ENCODE measurements at regions not wholly inside any gene's neighbourhood (a gene's known extent, or its start where the extent isn't known, plus 50 kb on each side); places are given as distances from the start of the nearest gene placed in this dataset.

DNA sequence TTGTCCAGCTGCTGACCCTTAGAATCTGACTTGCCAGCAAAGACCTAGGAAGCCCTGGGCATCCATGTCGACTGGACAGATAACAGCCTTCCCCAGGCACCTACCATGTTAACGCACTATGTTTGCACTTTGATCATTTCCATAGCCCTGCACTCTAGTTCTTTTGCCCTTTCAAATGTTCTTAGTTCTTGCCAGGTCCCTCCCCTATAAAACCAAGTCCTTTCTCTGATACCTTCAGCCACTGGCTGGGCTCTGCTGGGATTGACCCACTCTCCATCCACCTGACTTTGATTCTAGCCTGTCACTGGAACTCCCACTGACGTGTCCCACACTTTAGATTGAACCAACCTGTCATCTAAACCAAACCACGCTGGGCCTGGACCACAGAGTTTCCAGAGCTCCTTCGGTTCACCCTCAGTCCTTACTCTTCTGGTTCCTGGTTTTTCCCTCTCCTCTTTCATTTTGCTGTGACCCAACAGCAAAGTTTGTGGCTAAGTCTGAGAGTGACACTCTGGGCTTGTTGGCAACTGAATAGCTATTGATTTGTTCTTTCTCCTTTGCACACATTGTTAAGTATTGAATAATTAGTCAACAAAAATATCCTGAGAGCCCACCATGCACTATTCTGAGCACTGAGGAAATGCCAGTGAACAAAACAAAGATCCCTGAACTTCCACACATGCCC is 51.8 kb upstream of the STK38L start:
- no peaks in the 10 kb centered on the region for H3K79me2 ChIP-seq (ENCODE audit: insufficient read depth, low read length)
- no peaks in the 10 kb centered on the region for H3K4me1 ChIP-seq (ENCODE audit: control insufficient read depth in 1 of 2, insufficient read depth in 2 of 2, low read length in 2 of 2)
- ChIA-PET POLR2A (no interaction called here), RAD21 (ENCODE audit: low non-redundant PET in 1 of 2, low total read pairs in 2 of 2, uncharacterized antibody in 2 of 2, unreplicated experiment in 2 of 2) (no interaction called here), CTCF (no interaction called here)
- no peak overlapping the region for H3K27ac ChIP-seq (ENCODE audit: low read depth, low read length)
- ATAC-seq = no peak
- H4K20me1 ChIP-seq (ENCODE audit: insufficient read depth) = no peaks in the 10 kb centered on the region
- TF ChIP-seq YY1 (IDR thresholded peaks at IDR 0.05; ENCODE audit: extremely low read depth, insufficient replicate concordance, low read depth, low read length) (no peak), ZNF274 (IDR thresholded peaks at IDR 0.05; ENCODE audit: low read depth, low read length) (no peak)
- no peaks in the 10 kb centered on the region for H3K27me3 ChIP-seq (ENCODE audit: insufficient read depth, low read length)
- intact Hi-C loops (cut with micrococcal nuclease) = no loop called here
- H3K4me3 ChIP-seq (replicated peaks in 1 of 2; ENCODE audit: low read depth in 1 of 2, low read length in 2 of 2) = no peak overlapping the region
- H3K36me3 ChIP-seq (ENCODE audit: control insufficient read depth in 1 of 2, insufficient read depth in 2 of 2, low read length in 2 of 2) = no peaks in the 10 kb centered on the region
- H3K4me2 ChIP-seq (ENCODE audit: low read length) = no peak overlapping the region
- BruUV-seq (replicated peaks) = no TSS peak
- H3K9me2 ChIP-seq (ENCODE audit: insufficient read depth) = no peaks in the 10 kb centered on the region
- DNase-seq (ENCODE audit: low read depth, low spot score) = no peak
- no peak overlapping the region for H2AFZ ChIP-seq (ENCODE audit: low read depth, low read length, poor library complexity, severe bottlenecking)
- no peaks in the 10 kb centered on the region for H3K9me3 ChIP-seq (ENCODE audit: control insufficient read depth in 1 of 2, insufficient read depth in 1 of 2, low read depth in 1 of 2, low read length in 2 of 2)
- no peak overlapping the region for H3K9ac ChIP-seq (ENCODE audit: low read length)

DNA sequence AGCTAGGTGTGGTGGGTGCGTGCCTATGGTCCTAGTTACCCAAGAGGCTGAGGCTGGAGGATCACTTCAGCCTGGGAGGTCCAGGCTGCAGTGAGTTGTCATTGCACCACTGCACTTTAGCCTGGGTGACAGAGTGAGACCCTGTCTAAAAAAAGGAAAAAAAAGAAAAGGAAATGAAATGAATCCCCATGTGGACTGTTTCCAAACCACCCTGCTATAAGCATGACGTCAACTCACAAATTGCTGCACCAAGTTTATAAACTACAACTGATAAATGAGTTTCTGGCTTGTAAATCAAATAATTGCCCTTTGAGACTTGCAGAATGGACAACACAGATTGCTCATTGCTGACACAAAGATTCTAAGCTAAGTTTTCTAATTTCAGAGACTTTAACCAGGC is 51.0 kb upstream of the STK38L start:
- H4K20me1 ChIP-seq (ENCODE audit: insufficient read depth) = no peaks in the 10 kb centered on the region
- no peak overlapping the region for H3K4me3 ChIP-seq (replicated peaks in 1 of 2; ENCODE audit: low read depth in 1 of 2, low read length in 2 of 2)
- no TSS peak for BruUV-seq (replicated peaks)
- ATAC-seq (no peak), DNase-seq (ENCODE audit: low read depth, low spot score) (no peak)
- H3K9me2 ChIP-seq (ENCODE audit: insufficient read depth) = no peaks in the 10 kb centered on the region
- no peaks in the 10 kb centered on the region for H3K4me1 ChIP-seq (ENCODE audit: control insufficient read depth in 1 of 2, insufficient read depth in 2 of 2, low read length in 2 of 2)
- POLR2A ChIA-PET = no interaction called here
- H3K27ac ChIP-seq (ENCODE audit: low read depth, low read length) = no peak overlapping the region
- no peaks in the 10 kb centered on the region for H3K79me2 ChIP-seq (ENCODE audit: insufficient read depth, low read length)
- no peak overlapping the region for H3K9ac ChIP-seq (ENCODE audit: low read length)
- H3K27me3 ChIP-seq (ENCODE audit: insufficient read depth, low read length) = no peaks in the 10 kb centered on the region
- no peak overlapping the region for H3K4me2 ChIP-seq (ENCODE audit: low read length)
- no peaks in the 10 kb centered on the region for H3K36me3 ChIP-seq (ENCODE audit: control insufficient read depth in 1 of 2, insufficient read depth in 2 of 2, low read length in 2 of 2)
- intact Hi-C loops (cut with micrococcal nuclease) = no loop called here
- H2AFZ ChIP-seq (ENCODE audit: low read depth, low read length, poor library complexity, severe bottlenecking) = no peak overlapping the region
- H3K9me3 ChIP-seq (ENCODE audit: control insufficient read depth in 1 of 2, insufficient read depth in 1 of 2, low read depth in 1 of 2, low read length in 2 of 2) = no peaks in the 10 kb centered on the region
- RAD21 ChIA-PET (ENCODE audit: low non-redundant PET in 1 of 2, low total read pairs in 2 of 2, uncharacterized antibody in 2 of 2, unreplicated experiment in 2 of 2) = no interaction called here
- CTCF ChIA-PET = no interaction called here
- TF ChIP-seq POLR2A (IDR thresholded peaks at IDR 0.05; ENCODE audit: borderline replicate concordance, extremely low read depth, insufficient read depth, insufficient read length) = no peak
- no peak for TF ChIP-seq POLR2AphosphoS5 (IDR thresholded peaks at IDR 0.05; ENCODE audit: low read depth, low read length)
- no peak for TF ChIP-seq FOSL1 (IDR thresholded peaks at IDR 0.05; ENCODE audit: low read depth)
- TF ChIP-seq SP1 (IDR thresholded peaks at IDR 0.05; ENCODE audit: low read depth) = no peak
- TF ChIP-seq, protein P1, sequence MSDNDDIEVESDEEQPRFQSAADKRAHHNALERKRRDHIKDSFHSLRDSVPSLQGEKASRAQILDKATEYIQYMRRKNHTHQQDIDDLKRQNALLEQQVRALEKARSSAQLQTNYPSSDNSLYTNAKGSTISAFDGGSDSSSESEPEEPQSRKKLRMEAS (IDR thresholded peaks at IDR 0.05) = no peak
- TF ChIP-seq ZNF274 (IDR thresholded peaks at IDR 0.05; ENCODE audit: low read depth, low read length) = no peak
- no peak for TF ChIP-seq CEBPB (IDR thresholded peaks at IDR 0.05; ENCODE audit: low read depth)
- no peak for TF ChIP-seq EGR1 (IDR thresholded peaks at IDR 0.05; ENCODE audit: low read depth)
- no peak for TF ChIP-seq YY1 (IDR thresholded peaks at IDR 0.05; ENCODE audit: extremely low read depth, insufficient replicate concordance, low read depth, low read length)
- no peak for TF ChIP-seq CBX3 (IDR thresholded peaks at IDR 0.05; ENCODE audit: low read depth)
- TF ChIP-seq, protein P2, sequence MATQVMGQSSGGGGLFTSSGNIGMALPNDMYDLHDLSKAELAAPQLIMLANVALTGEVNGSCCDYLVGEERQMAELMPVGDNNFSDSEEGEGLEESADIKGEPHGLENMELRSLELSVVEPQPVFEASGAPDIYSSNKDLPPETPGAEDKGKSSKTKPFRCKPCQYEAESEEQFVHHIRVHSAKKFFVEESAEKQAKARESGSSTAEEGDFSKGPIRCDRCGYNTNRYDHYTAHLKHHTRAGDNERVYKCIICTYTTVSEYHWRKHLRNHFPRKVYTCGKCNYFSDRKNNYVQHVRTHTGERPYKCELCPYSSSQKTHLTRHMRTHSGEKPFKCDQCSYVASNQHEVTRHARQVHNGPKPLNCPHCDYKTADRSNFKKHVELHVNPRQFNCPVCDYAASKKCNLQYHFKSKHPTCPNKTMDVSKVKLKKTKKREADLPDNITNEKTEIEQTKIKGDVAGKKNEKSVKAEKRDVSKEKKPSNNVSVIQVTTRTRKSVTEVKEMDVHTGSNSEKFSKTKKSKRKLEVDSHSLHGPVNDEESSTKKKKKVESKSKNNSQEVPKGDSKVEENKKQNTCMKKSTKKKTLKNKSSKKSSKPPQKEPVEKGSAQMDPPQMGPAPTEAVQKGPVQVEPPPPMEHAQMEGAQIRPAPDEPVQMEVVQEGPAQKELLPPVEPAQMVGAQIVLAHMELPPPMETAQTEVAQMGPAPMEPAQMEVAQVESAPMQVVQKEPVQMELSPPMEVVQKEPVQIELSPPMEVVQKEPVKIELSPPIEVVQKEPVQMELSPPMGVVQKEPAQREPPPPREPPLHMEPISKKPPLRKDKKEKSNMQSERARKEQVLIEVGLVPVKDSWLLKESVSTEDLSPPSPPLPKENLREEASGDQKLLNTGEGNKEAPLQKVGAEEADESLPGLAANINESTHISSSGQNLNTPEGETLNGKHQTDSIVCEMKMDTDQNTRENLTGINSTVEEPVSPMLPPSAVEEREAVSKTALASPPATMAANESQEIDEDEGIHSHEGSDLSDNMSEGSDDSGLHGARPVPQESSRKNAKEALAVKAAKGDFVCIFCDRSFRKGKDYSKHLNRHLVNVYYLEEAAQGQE (IDR thresholded peaks at IDR 0.05; ENCODE audit: low read depth) = no peak
- TF ChIP-seq, protein P3, sequence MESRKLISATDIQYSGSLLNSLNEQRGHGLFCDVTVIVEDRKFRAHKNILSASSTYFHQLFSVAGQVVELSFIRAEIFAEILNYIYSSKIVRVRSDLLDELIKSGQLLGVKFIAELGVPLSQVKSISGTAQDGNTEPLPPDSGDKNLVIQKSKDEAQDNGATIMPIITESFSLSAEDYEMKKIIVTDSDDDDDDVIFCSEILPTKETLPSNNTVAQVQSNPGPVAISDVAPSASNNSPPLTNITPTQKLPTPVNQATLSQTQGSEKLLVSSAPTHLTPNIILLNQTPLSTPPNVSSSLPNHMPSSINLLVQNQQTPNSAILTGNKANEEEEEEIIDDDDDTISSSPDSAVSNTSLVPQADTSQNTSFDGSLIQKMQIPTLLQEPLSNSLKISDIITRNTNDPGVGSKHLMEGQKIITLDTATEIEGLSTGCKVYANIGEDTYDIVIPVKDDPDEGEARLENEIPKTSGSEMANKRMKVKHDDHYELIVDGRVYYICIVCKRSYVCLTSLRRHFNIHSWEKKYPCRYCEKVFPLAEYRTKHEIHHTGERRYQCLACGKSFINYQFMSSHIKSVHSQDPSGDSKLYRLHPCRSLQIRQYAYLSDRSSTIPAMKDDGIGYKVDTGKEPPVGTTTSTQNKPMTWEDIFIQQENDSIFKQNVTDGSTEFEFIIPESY (IDR thresholded peaks at IDR 0.05; ENCODE audit: extremely low read depth, insufficient replicate concordance, low read length) = no peak
- TF ChIP-seq, protein P4, sequence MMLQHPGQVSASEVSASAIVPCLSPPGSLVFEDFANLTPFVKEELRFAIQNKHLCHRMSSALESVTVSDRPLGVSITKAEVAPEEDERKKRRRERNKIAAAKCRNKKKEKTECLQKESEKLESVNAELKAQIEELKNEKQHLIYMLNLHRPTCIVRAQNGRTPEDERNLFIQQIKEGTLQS (IDR thresholded peaks at IDR 0.05) = no peak
- no peak for TF ChIP-seq ELF1 (IDR thresholded peaks at IDR 0.05; ENCODE audit: borderline replicate concordance, low read depth)
- no peak for TF ChIP-seq SRF (IDR thresholded peaks at IDR 0.05; ENCODE audit: low read depth)
- no peak for TF ChIP-seq RAD21 (IDR thresholded peaks at IDR 0.05; ENCODE audit: low read depth)

Data from HCT116 (cell line).